ENCODE measurements at regions not wholly inside any gene's neighbourhood (a gene's known extent, or its start where the extent isn't known, plus 50 kb on each side); places are given as distances from the start of the nearest gene placed in this dataset.
"Not testable (repeated sequence)": the region's sequence is repeated elsewhere in the genome, so short reads cannot be mapped to it uniquely, and the experiment has no call there.

DNA sequence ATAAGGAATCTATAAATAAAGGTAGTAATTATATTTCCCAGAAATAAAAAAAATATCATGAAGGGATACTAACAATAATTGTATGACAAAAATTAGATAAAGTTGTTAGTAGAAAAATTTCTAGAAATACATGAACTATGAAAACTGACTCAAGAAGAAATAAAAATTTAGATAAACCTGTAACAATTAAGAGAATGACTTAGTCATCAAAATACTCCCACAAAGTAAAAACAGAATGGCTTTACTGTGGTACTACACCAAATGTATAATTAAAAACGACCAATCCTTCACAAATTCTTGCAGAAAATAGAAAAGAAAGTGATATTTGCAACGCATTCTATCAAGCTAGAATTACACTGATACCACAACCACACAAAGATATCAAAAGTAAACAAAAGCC, 176.2 kb upstream of the ETV3 start:
- intact Hi-C loops (cut with micrococcal nuclease): no loop called here
- H3K4me3 Mint-ChIP-seq: no peak overlapping the region
- peaks cover 0 to 1% of the 10 kb centered on the region in 2 donors for H3K36me3 Mint-ChIP-seq
- H3K9me3 ChIP-seq (ENCODE audit: control insufficient read depth in 1 of 2, low read length in 2 of 2): peaks cover 0 to 3% of the 10 kb centered on the region in 2 donors
- no peak for DNase-seq
- no peak overlapping the region for H3K27ac Mint-ChIP-seq
- no peak overlapping the region for H3K27ac ChIP-seq (ENCODE audit: low read depth, low read length)
- H3K36me3 ChIP-seq (ENCODE audit: insufficient read depth, low read length): no peaks in the 10 kb centered on the region
- peaks cover 0 to 44% (median 34%) of the 10 kb centered on the region in 8 donors for H3K9me3 Mint-ChIP-seq
- ChIA-PET CTCF (ENCODE audit: partially characterized antibody) (no interaction called here), POLR2A (ENCODE audit: partially characterized antibody) (no interaction called here)
- no peaks in the 10 kb centered on the region for H3K4me1 ChIP-seq (ENCODE audit: insufficient read depth, low read length)
- no peaks in the 10 kb centered on the region for H3K4me1 Mint-ChIP-seq
- H3K4me3 ChIP-seq (ENCODE audit: low read length in 2 of 2): no peak overlapping the region
- peaks cover 29 to 31% of the 10 kb centered on the region in 2 donors for H3K27me3 Mint-ChIP-seq
- no peaks in the 10 kb centered on the region for H3K27me3 ChIP-seq (ENCODE audit: insufficient read depth, low read length)

DNA sequence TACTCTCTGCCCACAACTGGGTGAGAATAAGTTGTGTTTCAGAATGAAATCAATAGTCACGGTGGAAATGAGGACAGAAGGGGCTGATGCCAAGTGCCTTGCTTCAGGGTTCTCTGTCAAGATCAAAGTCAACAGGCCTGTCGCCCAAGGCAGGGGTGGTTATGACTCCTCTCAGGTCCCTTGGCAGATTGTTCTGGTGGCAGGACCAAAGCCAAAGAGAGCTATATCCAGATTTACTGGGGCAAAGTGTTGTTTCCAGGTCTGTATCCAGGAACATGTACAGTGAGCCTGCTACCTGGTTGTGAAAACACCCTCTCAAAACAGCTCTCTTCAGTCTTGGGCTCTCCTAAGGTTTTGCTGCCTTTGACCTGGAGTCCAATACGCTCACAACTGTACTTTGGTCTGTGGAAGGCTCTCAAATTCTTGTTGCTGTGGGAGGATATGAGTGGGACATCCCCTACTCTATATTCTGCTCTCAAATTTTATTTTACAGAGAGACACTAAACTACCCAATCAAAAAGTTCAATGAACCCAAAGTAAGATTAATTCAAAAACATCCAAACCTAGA, 175.1 kb upstream of the ETV3 start:
- peaks cover 0 to 34% (median 25%) of the 10 kb centered on the region in 8 donors for H3K9me3 Mint-ChIP-seq
- Histone ChIP-seq H3K4me1 (ENCODE audit: insufficient read depth, low read length) (no peaks in the 10 kb centered on the region), H3K9me3 (ENCODE audit: control insufficient read depth in 1 of 2, low read length in 2 of 2) (peaks cover 0 to 3% of the 10 kb centered on the region in 2 donors), H3K36me3 (ENCODE audit: insufficient read depth, low read length) (no peaks in the 10 kb centered on the region), H3K4me3 (ENCODE audit: low read length in 2 of 2) (no peak overlapping the region), H3K27ac (ENCODE audit: low read depth, low read length) (no peak overlapping the region), H3K27me3 (ENCODE audit: insufficient read depth, low read length) (no peaks in the 10 kb centered on the region)
- ChIA-PET CTCF (ENCODE audit: partially characterized antibody) (no interaction called here), POLR2A (ENCODE audit: partially characterized antibody) (no interaction called here)
- peaks cover 31% of the 10 kb centered on the region in 2 donors for H3K27me3 Mint-ChIP-seq
- H3K4me1 Mint-ChIP-seq: no peaks in the 10 kb centered on the region
- H3K27ac Mint-ChIP-seq: no peak overlapping the region
- H3K36me3 Mint-ChIP-seq: peaks cover 0 to 1% of the 10 kb centered on the region in 2 donors
- intact Hi-C loops (cut with micrococcal nuclease): no loop called here
- no peak for DNase-seq
- H3K4me3 Mint-ChIP-seq: no peak overlapping the region

DNA sequence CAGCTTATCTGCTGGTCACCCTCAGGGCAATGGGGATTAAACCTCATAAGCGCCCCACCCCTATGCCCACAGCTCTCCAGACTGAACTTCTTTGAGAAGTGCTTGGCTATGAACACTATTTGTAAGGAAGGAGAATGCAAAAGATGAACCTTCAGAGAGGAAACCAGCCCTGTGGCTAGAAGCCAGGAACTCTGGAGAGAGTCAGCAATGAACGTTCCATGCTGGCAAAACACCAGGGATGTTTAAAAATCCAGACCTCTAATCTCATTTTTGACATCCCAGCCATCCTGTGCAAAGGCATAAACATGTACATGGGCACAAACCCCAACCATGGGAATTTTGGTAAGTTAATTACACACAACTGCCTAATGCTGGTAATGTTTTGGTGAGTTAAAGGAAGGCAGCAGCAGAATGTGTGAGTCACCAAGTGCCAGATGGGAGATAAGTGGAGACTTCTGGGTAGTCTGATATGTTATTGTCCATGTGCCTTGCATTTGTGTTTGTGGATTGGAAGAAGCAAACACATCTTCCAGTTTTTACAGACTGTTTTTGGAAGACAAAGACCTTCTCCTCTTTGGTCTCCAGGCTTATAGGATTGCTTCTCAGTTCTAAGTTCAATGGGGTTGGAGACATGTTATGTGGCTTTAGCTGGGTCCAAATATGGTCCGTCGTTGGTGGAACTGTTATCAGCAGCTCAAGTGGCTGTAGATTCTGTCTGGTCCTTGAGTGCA, 174.1 kb upstream of the ETV3 start:
- Mint-ChIP-seq H3K4me3 (no peak overlapping the region), H3K36me3 (peaks cover 0 to 1% of the 10 kb centered on the region in 2 donors), H3K27ac (no peak overlapping the region), H3K9me3 (peaks cover 0 to 24% (median 16%) of the 10 kb centered on the region in 8 donors), H3K27me3 (peaks cover 31% of the 10 kb centered on the region in 2 donors), H3K4me1 (no peaks in the 10 kb centered on the region)
- ChIA-PET POLR2A (ENCODE audit: partially characterized antibody) (no interaction called here), CTCF (ENCODE audit: partially characterized antibody) (no interaction called here)
- Histone ChIP-seq H3K27ac (ENCODE audit: low read depth, low read length) (no peak overlapping the region), H3K36me3 (ENCODE audit: insufficient read depth, low read length) (no peaks in the 10 kb centered on the region), H3K9me3 (ENCODE audit: control insufficient read depth in 1 of 2, low read length in 2 of 2) (peaks cover 0 to 3% of the 10 kb centered on the region in 2 donors), H3K4me3 (ENCODE audit: low read length in 2 of 2) (no peak overlapping the region), H3K27me3 (ENCODE audit: insufficient read depth, low read length) (no peaks in the 10 kb centered on the region), H3K4me1 (ENCODE audit: insufficient read depth, low read length) (no peaks in the 10 kb centered on the region)
- intact Hi-C loops (cut with micrococcal nuclease): no loop called here
- DNase-seq: no peak

DNA sequence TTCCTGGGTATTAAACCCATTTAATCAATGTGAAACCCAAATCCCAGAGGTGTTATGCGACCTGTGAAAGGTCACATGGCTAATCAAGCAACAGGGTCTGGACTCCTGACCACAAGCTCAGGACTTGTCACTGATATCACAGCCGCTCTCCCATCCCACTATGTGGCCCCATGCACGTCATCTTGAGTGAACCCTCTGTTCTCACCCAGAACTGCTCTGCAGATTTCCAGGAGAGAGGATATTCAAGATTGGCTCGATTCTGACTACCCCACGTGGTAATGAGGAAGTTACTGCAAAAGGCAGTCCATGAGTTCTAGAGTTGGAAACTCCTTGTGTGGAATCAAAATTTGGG, 173.5 kb upstream of the ETV3 start:
- no peaks in the 10 kb centered on the region for H3K4me1 ChIP-seq (ENCODE audit: insufficient read depth, low read length)
- no peak for DNase-seq
- H3K4me3 ChIP-seq (ENCODE audit: low read length in 2 of 2): no peak overlapping the region
- Mint-ChIP-seq H3K4me3 (no peak overlapping the region), H3K27ac (no peak overlapping the region), H3K27me3 (peaks cover 31% of the 10 kb centered on the region in 2 donors), H3K4me1 (no peaks in the 10 kb centered on the region), H3K9me3 (peaks cover 0 to 18% (median 11%) of the 10 kb centered on the region in 8 donors), H3K36me3 (peaks cover 0 to 1% of the 10 kb centered on the region in 2 donors)
- CTCF ChIA-PET (ENCODE audit: partially characterized antibody): no interaction called here
- H3K9me3 ChIP-seq (ENCODE audit: control insufficient read depth in 1 of 2, low read length in 2 of 2): peaks cover 0 to under 1% of the 10 kb centered on the region in 2 donors
- H3K27me3 ChIP-seq (ENCODE audit: insufficient read depth, low read length): no peaks in the 10 kb centered on the region
- intact Hi-C loops (cut with micrococcal nuclease): no loop called here
- no peak overlapping the region for H3K27ac ChIP-seq (ENCODE audit: low read depth, low read length)
- H3K36me3 ChIP-seq (ENCODE audit: insufficient read depth, low read length): no peaks in the 10 kb centered on the region
- POLR2A ChIA-PET (ENCODE audit: partially characterized antibody): no interaction called here

DNA sequence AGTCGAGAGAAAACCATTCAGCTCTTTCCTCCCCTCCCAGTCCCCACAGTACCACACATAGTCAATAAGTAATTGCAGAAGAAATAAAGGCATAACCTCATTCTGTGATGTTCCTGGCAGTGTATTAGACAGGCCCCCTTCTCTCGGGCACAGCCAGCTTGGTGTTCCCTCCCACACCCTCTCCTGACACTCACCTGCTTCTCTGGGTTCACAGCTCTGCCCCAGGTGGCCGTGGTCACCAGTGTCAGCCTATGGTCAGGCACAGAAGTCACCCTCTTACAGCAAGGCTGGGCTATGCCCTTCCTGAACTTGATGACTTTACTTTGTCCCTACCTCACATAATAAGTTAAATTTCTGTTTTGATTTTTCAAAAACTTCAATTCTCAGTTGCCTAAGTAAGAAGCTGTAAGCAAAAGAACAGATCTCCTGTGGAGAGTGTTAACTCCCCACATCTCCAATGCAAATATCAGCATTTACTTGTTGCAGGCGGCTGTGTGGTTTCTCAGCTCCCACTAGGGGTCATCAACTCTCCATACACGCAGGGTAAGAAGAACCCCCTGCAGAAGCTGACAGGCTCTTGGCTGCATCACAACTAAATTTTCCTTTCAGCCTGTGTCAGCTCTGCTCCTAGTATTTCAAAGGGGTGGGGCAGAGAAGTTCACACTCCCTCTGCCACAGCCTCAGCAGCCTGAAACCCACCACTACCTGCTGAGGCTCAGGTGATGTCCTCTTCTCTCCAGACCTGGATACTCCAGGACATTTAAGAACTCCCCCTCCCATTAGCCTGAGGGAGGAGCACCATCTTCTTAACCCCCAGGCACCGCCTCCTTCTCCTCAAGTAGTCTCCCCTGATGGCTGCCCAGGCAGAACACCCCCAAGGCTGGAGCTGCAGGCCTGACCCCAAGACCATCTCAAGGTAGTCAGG, 172.9 kb upstream of the ETV3 start:
- H3K36me3 ChIP-seq (ENCODE audit: insufficient read depth, low read length); H3K27ac ChIP-seq (ENCODE audit: low read depth, low read length); DNase-seq; H3K4me1 ChIP-seq (ENCODE audit: insufficient read depth, low read length); H3K4me3 ChIP-seq (ENCODE audit: low read length in 2 of 2); H3K36me3 Mint-ChIP-seq; H3K27ac Mint-ChIP-seq; POLR2A ChIA-PET (ENCODE audit: partially characterized antibody); CTCF ChIA-PET (ENCODE audit: partially characterized antibody); H3K27me3 ChIP-seq (ENCODE audit: insufficient read depth, low read length); H3K4me3 Mint-ChIP-seq; H3K4me1 Mint-ChIP-seq; H3K9me3 ChIP-seq (ENCODE audit: control insufficient read depth in 1 of 2, low read length in 2 of 2); intact Hi-C loops (cut with micrococcal nuclease): not testable (repeated sequence)
- peaks cover 0 to 13% (median 6%) of the 10 kb centered on the region in 8 donors for H3K9me3 Mint-ChIP-seq
- peaks cover 28 to 31% of the 10 kb centered on the region in 2 donors for H3K27me3 Mint-ChIP-seq

DNA sequence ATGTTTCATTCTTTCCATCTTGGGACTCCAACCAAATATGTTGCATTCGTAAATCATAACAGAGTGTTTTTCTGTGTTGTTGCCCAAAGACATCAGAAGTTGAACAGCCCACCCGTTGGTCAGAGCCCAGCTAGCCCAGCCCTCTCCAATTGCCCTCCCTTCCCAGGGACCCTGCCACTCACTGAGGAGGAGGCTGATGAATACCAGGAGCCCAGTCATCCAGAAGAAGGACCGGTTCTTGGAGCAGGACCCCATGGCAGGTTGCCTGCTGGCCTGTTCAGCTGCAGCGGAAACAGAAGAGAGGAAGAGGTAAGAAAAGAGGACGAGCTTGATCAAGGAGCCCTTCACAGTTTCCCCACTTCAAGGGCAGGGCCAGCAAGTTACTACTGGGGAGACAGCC, 172.2 kb upstream of the ETV3 start:
- POLR2A ChIA-PET (ENCODE audit: partially characterized antibody): no interaction called here
- Mint-ChIP-seq H3K4me3 (no peak overlapping the region), H3K36me3 (no peaks in the 10 kb centered on the region), H3K4me1 (no peaks in the 10 kb centered on the region), H3K27me3 (peaks cover 28 to 31% of the 10 kb centered on the region in 2 donors), H3K27ac (no peak overlapping the region), H3K9me3 (peaks cover 0 to 13% (median 4%) of the 10 kb centered on the region in 8 donors)
- CTCF ChIA-PET (ENCODE audit: partially characterized antibody): no interaction called here
- Histone ChIP-seq H3K36me3 (ENCODE audit: insufficient read depth, low read length) (no peaks in the 10 kb centered on the region), H3K4me1 (ENCODE audit: insufficient read depth, low read length) (no peaks in the 10 kb centered on the region), H3K27ac (ENCODE audit: low read depth, low read length) (no peak overlapping the region), H3K27me3 (ENCODE audit: insufficient read depth, low read length) (no peaks in the 10 kb centered on the region), H3K9me3 (ENCODE audit: control insufficient read depth in 1 of 2, low read length in 2 of 2) (no peaks in the 10 kb centered on the region), H3K4me3 (ENCODE audit: low read length in 2 of 2) (no peak overlapping the region)
- DNase-seq: no peak
- intact Hi-C loops (cut with micrococcal nuclease): no loop called here

DNA sequence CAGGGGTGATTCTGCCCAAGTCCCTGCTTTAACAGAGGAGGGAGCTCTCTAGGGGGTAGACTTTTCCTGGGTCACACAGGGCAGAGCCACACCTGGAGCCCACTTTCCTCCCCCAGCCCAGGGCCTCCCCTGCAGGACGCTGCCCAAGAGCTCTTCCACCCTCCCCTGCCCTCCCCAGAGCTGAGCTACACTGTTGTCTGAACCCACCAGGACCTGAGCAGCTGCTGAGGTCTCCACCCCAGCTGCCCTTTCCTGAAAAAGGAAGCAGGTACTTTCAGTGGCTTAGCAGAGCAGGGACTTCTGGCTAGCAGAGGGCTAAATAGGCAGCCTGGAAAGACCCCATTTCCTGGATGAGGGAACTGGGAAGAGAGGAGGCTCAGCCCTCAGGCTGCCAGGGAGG, 169.3 kb upstream of the ETV3 start:
- no peaks in the 10 kb centered on the region for H3K4me1 Mint-ChIP-seq
- no peaks in the 10 kb centered on the region for H3K36me3 Mint-ChIP-seq
- ChIA-PET CTCF (ENCODE audit: partially characterized antibody) (no interaction called here), POLR2A (ENCODE audit: partially characterized antibody) (no interaction called here)
- no peaks in the 10 kb centered on the region for H3K9me3 Mint-ChIP-seq
- peaks cover 13 to 17% of the 10 kb centered on the region in 2 donors for H3K27me3 Mint-ChIP-seq
- no peaks in the 10 kb centered on the region for H3K4me1 ChIP-seq (ENCODE audit: insufficient read depth, low read length)
- intact Hi-C loops (cut with micrococcal nuclease): no loop called here
- H3K9me3 ChIP-seq (ENCODE audit: control insufficient read depth in 1 of 2, low read length in 2 of 2): no peaks in the 10 kb centered on the region
- H3K27me3 ChIP-seq (ENCODE audit: insufficient read depth, low read length): no peaks in the 10 kb centered on the region
- no peak overlapping the region for H3K27ac Mint-ChIP-seq
- no peak overlapping the region for H3K4me3 ChIP-seq (ENCODE audit: low read length in 2 of 2)
- H3K27ac ChIP-seq (ENCODE audit: low read depth, low read length): no peak overlapping the region
- no peak for DNase-seq
- H3K36me3 ChIP-seq (ENCODE audit: insufficient read depth, low read length): no peaks in the 10 kb centered on the region
- H3K4me3 Mint-ChIP-seq: no peak overlapping the region

All from CD4-positive, alpha-beta memory T cell (primary cell).